ENCODE measurements at regions not wholly inside any gene's neighbourhood (a gene's known extent, or its start where the extent isn't known, plus 50 kb on each side); places are given as distances from the start of the nearest gene placed in this dataset.

GRCh38 chr10:4647109-4647785 is 178.8 kb upstream of the AKR1E2 start:
- Histone ChIP-seq H3K4me1 (peaks cover 0 to 41% (median 6%) of the 10 kb centered on the region in 4 donors), H3K36me3 (no peaks in the 10 kb centered on the region), H3K27ac (no peak overlapping the region), H3K4me3 (no peak overlapping the region), H3K9me3 (no peaks in the 10 kb centered on the region), H3K27me3 (no peaks in the 10 kb centered on the region)
- no peak for TF ChIP-seq CTCF (IDR thresholded peaks at IDR 0.05)
- DNase-seq = no peak
- intact Hi-C loops (cut with DNase I; ENCODE audit: low total_unique reads) = no loop called here

GRCh38 chr10:4646547-4646946 is 179.5 kb upstream of the AKR1E2 start:
- intact Hi-C loops (cut with DNase I; ENCODE audit: low total_unique reads) = no loop called here
- Histone ChIP-seq H3K27ac (no peak overlapping the region), H3K4me1 (peaks cover 0 to 40% (median 6%) of the 10 kb centered on the region in 4 donors), H3K36me3 (no peaks in the 10 kb centered on the region), H3K27me3 (no peaks in the 10 kb centered on the region), H3K9me3 (no peaks in the 10 kb centered on the region), H3K4me3 (no peak overlapping the region)
- no peak for DNase-seq
- no peak for TF ChIP-seq CTCF (IDR thresholded peaks at IDR 0.05)

- Histone ChIP-seq H3K27me3 (no peaks in the 10 kb centered on the region), H3K4me3 (no peak overlapping the region)
- intact Hi-C loops (cut with DNase I; ENCODE audit: low total_unique reads) = no loop called here
These were observed 180.2 kb upstream of the AKR1E2 start for GRCh38 chr10:4645836-4646235.

GRCh38 chr10:4643471-4643870 is 182.5 kb upstream of the AKR1E2 start:
- no peak overlapping the region for H3K27ac ChIP-seq
- H3K9me3 ChIP-seq = no peaks in the 10 kb centered on the region
- H3K36me3 ChIP-seq = no peaks in the 10 kb centered on the region
- no peaks in the 10 kb centered on the region for H3K27me3 ChIP-seq
- H3K4me1 ChIP-seq = peaks cover 0 to 45% (median 11%) of the 10 kb centered on the region in 4 donors
- no peak for TF ChIP-seq CTCF (IDR thresholded peaks at IDR 0.05)
- no peak overlapping the region for H3K4me3 ChIP-seq
- DNase-seq = no peak
- intact Hi-C loops (cut with DNase I; ENCODE audit: low total_unique reads) = no loop called here

More at GRCh38 chr10:4645836-4646235, 180.2 kb upstream of the AKR1E2 start:
- H3K36me3 ChIP-seq = no peaks in the 10 kb centered on the region
- no peaks in the 10 kb centered on the region for H3K9me3 ChIP-seq
- no peak overlapping the region for H3K27ac ChIP-seq
- TF ChIP-seq CTCF (IDR thresholded peaks at IDR 0.05) = no peak
- H3K4me1 ChIP-seq = peaks cover 0 to 40% (median 8%) of the 10 kb centered on the region in 4 donors
- no peak for DNase-seq

- Histone ChIP-seq H3K27me3 (no peaks in the 10 kb centered on the region), H3K36me3 (no peaks in the 10 kb centered on the region), H3K9me3 (no peaks in the 10 kb centered on the region), H3K27ac (peak overlapping the region; percentile 80 to 85), H3K4me3 (peak overlapping the region in 1 of 2 donors; percentile 34), H3K4me1 (peaks cover 0 to 49% (median 11%) of the 10 kb centered on the region in 4 donors)
- intact Hi-C loops (cut with DNase I; ENCODE audit: low total_unique reads) = no loop called here
- DNase-seq = peak in 1 of 2 donors; percentile 54
- TF ChIP-seq CTCF (IDR thresholded peaks at IDR 0.05) = no peak
These were observed 186.0 kb upstream of the AKR1E2 start for GRCh38 chr10:4639960-4640359.
